Activated T-helper 17 cell treated with anti-CD3 and anti-CD28 coated beads, Interleukin-2, amount 50 U/mL, for 72 hours (primary cell): ENCODE measurements at regions not wholly inside any gene's neighbourhood (a gene's known extent, or its start where the extent isn't known, plus 50 kb on each side); places are given as distances from the start of the nearest gene placed in this dataset.

Experiments used
- ATAC-seq: fragments of 150-1000 bp; cut with Tn5 transposase; replicated peaks from 2 replicates; pipeline ENCODE4 v1.10.0; 2021; ENCODE audit warnings: mild to moderate bottlenecking, moderate library complexity
- H3K27ac Mint-ChIP-seq: one replicate; pipeline ENCODE4 v1.8.0; 2022; ENCODE audit warnings: mixed read lengths
- H3K27me3 Mint-ChIP-seq: one replicate; pipeline ENCODE4 v1.8.0; 2022; ENCODE audit warnings: mixed read lengths
- H3K36me3 Mint-ChIP-seq: one replicate; pipeline ENCODE4 v1.8.0; 2022; ENCODE audit warnings: low read depth, mild to moderate bottlenecking, mixed read lengths
- H3K4me1 Mint-ChIP-seq: one replicate; pipeline ENCODE4 v1.8.0; 2022; ENCODE audit warnings: mixed read lengths
- H3K4me3 Mint-ChIP-seq: one replicate; pipeline ENCODE4 v1.8.0; 2022; ENCODE audit warnings: mild to moderate bottlenecking, mixed read lengths
- H3K9me3 Mint-ChIP-seq: one replicate; pipeline ENCODE4 v1.8.0; 2022; ENCODE audit warnings: mixed read lengths

DNA sequence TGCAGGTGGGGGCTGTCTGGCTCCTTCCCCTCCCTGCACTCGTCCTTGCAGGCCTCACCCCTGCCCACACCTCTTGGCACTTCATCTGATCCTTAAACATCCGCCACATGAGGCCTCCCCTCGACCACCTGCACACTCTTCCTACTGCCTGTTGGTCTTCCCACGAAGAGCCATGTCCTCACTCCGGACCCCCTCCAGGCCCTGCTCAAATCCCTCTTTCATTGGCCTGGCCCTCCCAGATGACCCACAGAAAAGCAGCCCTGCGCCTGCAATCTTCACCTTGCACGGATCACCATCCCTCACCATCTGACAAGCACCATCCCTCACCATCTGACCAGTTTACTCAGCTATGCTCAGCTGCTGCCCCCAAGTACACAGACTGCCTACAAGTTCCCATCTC lies 193.6 kb downstream of the BCL11B start:
- H3K4me3 Mint-ChIP-seq: no peak overlapping the region
- H3K36me3 Mint-ChIP-seq: no peaks in the 10 kb centered on the region
- ATAC-seq: no peak
- no peak overlapping the region for H3K27ac Mint-ChIP-seq
- H3K27me3 Mint-ChIP-seq: no peaks in the 10 kb centered on the region
- peaks cover 4% of the 10 kb centered on the region for H3K4me1 Mint-ChIP-seq
- H3K9me3 Mint-ChIP-seq: peaks cover 5% of the 10 kb centered on the region

DNA sequence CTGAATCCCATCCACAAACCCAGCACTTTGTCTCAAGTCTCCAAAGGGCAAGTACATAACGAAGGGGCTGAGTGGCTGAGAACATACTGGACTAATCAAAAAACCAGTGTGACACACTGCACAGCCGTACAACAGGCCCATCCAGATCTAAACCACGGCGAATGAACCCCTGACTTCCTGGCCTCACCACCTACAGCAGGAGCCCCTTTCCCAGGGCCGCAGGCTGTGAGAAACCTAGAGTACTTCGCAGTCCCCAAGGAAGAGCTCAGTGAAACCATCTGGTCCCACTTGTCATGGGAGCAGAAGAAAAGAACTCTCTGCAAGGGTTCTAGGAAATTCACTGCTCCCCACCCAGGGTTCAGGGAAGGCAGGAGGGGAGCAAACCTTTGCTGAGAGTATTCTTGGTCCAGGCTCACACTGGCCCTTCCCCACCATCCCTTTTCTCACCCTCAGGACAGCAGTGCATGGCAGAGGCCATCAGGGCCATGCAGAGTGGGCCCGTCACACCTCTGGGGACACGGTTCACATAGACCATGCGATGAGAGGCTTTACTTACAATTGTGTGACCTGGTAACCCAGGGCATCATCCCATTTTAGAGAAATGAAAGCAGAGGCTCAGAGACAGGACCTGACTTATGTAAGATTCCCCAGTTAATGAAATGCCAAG lies 192.8 kb downstream of the BCL11B start:
- Mint-ChIP-seq H3K36me3 (no peaks in the 10 kb centered on the region), H3K27ac (no peak overlapping the region), H3K9me3 (peaks cover 8% of the 10 kb centered on the region), H3K27me3 (no peaks in the 10 kb centered on the region), H3K4me3 (no peak overlapping the region), H3K4me1 (peaks cover 4% of the 10 kb centered on the region)
- no peak for ATAC-seq

- ATAC-seq: no peak
- Mint-ChIP-seq H3K36me3 (no peaks in the 10 kb centered on the region), H3K27ac (no peak overlapping the region), H3K4me3 (no peak overlapping the region), H3K4me1 (peaks cover 4% of the 10 kb centered on the region), H3K27me3 (no peaks in the 10 kb centered on the region), H3K9me3 (peaks cover 9% of the 10 kb centered on the region)
Observed at GRCh38 chr14:99080306-99080705, 191.7 kb downstream of the BCL11B start.

DNA sequence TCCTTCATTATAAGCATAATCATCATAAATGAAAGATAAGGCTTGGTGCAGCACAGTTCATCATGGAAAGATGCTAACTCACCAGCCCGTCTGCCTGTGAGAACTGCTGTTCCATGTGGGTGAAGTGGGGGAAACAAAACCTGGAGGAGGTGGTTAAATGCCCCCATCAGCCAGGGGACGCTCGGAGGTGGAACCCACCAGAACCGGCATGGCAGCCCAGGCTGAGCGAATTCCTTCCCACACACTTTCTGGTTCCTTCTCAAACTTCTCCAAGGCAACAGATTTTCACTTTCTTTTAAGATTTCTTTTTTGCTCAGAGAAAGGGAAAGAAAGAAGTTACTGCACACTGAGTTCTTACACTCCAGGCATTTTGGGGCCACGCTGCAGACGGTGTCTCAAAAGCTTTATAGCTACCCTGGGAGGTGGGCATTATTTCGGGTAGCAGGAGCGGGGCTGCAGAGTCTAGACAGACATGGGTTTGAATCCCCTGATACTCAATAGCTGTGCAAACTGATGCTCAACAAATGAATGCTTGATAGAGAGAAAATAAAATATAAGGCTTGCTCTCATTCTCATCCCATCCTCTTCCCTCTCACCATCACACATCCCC lies 190.7 kb downstream of the BCL11B start:
- Mint-ChIP-seq H3K36me3 (no peaks in the 10 kb centered on the region), H3K27me3 (no peaks in the 10 kb centered on the region), H3K27ac (no peak overlapping the region), H3K9me3 (peaks cover 12% of the 10 kb centered on the region), H3K4me3 (no peak overlapping the region), H3K4me1 (peaks cover 4% of the 10 kb centered on the region)
- no peak for ATAC-seq

DNA sequence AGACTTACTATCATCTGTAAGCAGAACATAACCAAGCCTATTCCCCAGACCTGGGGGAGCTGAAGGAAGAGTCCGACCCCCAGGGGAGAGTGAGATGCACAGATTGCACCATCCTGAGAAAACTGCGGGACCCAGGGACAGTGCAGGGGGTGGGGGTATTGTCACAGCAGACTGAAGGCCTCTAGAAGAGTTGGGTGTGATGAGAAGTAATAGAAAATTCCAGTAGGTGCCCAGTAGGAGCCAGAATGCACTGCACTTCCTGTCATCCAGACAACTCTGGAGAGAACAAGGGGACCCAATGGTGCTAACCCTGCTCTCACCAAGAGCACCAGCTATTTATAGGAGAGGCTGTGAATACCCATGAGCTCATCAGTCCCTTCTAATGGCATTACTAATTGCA lies 190.1 kb downstream of the BCL11B start:
- Mint-ChIP-seq H3K4me3 (no peak overlapping the region), H3K27me3 (no peaks in the 10 kb centered on the region), H3K27ac (no peak overlapping the region), H3K36me3 (no peaks in the 10 kb centered on the region), H3K9me3 (peaks cover 15% of the 10 kb centered on the region), H3K4me1 (peaks cover under 1% of the 10 kb centered on the region)
- ATAC-seq: no peak

DNA sequence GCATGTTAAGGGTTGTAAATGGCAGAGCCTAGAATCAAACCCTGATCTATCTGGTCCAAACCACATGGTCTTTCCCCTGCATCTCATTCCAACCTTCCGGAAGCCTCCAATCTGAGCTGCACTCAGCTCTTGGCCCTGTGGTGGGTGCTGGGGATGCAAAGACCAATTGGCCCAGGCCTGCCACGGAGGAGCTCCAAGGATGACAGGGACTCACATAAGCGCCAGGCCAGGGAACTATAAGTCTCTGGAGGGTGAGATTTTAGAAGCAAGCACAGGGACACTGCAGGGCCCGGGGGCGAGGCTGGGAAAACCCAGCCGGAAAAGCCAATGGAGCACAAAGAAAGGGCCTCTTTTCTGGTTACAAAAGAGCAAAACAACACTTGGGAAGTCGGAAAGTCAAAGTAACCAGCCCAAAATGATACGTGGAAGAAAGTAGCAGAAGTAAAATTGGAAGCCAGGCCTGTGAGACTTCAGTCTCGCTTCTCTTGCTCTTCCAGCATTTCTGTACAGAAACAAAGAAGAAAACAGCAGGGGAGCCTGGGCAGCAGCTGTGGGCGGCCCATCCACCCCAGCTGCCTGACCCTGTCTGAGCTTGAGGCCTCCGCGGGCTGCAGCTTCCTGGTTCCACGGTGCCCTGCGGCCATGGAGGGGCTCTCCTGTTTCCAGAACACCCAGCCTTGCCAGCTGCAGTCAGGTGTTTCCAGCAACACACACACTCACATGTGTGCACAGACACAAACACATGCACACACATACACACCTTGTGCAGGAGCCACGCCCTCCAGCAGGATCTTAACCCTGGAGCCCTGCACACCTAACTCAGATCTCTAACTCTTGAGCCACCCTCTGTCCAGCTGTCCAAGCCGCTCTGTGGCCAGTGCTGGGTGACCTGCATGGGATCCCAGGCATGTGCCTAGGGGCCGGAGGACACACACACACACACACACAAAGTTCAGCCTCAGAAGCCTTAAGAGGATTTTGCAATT lies 178.2 kb downstream of the BCL11B start:
- no peak for ATAC-seq
- no peaks in the 10 kb centered on the region for H3K27me3 Mint-ChIP-seq
- H3K36me3 Mint-ChIP-seq: no peaks in the 10 kb centered on the region
- H3K9me3 Mint-ChIP-seq: peaks cover 4% of the 10 kb centered on the region
- no peak overlapping the region for H3K4me3 Mint-ChIP-seq
- H3K27ac Mint-ChIP-seq: no peak overlapping the region
- H3K4me1 Mint-ChIP-seq: no peaks in the 10 kb centered on the region

DNA sequence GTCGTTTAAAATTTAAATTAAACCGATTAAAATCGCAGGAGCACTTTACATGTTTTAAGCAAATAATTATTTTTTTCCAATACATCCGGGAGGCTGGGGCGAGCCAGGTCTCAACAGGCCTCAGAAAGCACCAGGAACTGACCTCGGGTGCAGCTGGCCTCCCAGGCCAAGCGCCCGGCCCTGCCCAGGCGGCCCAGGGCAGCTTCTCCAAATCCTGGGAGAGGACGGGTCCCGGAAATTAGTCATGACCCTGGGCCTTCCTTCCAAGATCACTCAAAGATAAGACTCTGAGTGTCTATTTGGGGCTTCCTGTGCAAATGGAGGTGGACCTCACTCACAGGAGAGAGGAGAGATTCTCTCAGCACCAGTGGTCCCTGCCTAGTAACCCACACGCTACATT lies 177.1 kb downstream of the BCL11B start:
- Mint-ChIP-seq H3K4me3 (no peak overlapping the region), H3K36me3 (no peaks in the 10 kb centered on the region), H3K4me1 (no peaks in the 10 kb centered on the region), H3K27me3 (no peaks in the 10 kb centered on the region), H3K9me3 (peaks cover 4% of the 10 kb centered on the region), H3K27ac (peak overlapping the region; percentile 10)
- ATAC-seq: no peak

GRCh38 chr14:99095369-99095768 lies 176.6 kb downstream of the BCL11B start:
- Mint-ChIP-seq H3K36me3 (no peaks in the 10 kb centered on the region), H3K4me1 (no peaks in the 10 kb centered on the region), H3K27ac (peak overlapping the region; percentile 38), H3K27me3 (no peaks in the 10 kb centered on the region), H3K4me3 (no peak overlapping the region), H3K9me3 (peaks cover 4% of the 10 kb centered on the region)
- ATAC-seq: no peak

DNA sequence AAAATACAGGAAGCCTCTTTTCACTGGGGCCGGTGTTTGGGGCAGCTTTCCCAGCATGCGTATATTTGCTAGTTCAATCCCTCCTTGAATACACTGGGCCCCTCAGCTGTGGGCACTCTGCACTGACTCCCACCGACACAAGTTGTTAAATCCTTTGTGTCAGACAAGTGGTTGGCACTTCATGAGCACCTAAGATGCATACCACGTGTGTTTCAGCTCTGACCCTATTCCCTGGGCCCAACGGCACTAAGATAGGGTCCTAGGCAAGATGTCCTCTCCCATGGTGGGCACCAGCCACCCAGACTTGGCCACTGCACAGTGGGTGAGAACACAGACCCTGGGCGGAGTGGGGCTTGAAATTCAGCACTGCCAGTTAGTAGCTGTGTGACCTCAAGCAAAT lies 173.8 kb downstream of the BCL11B start:
- H3K27me3 Mint-ChIP-seq: no peaks in the 10 kb centered on the region
- H3K4me1 Mint-ChIP-seq: no peaks in the 10 kb centered on the region
- no peaks in the 10 kb centered on the region for H3K9me3 Mint-ChIP-seq
- no peak for ATAC-seq
- H3K36me3 Mint-ChIP-seq: no peaks in the 10 kb centered on the region
- H3K27ac Mint-ChIP-seq: no peak overlapping the region
- no peak overlapping the region for H3K4me3 Mint-ChIP-seq

DNA sequence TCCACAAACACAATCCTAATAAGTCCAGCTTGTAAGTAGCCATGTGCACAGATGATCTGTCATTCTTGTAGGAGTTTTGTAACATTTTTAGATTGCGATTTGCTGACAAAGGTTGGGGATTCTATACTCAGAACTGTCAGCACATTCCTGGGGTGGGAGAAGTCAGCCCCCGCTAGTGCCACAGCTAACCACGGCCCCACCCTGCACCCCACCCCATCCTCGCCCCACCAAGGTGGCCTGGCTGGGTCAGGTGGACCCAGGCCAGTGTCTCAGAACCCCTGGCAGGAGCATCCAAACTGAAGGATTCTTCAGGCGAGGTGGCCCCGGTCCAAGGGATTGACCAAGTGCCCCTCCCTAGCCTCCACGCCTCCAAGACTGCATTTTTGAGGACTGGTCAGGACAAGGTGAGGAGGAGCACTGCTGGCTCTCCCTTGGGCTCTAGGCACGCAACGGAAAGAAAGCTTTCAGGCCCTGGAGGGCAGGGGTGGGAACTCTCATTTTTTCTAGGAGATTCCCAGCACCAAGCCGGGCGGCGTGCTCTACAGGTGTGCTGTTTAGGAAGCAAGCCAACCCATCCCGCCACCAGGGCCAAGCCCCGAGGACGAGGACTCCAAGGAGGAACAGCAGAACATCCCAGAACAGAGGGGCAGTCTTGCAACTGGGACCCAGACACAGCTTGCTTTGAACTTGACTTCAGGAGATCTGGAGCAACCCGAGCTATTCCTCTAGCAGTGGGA lies 172.8 kb downstream of the BCL11B start:
- no peaks in the 10 kb centered on the region for H3K27me3 Mint-ChIP-seq
- no peaks in the 10 kb centered on the region for H3K4me1 Mint-ChIP-seq
- H3K36me3 Mint-ChIP-seq: no peaks in the 10 kb centered on the region
- H3K27ac Mint-ChIP-seq: no peak overlapping the region
- no peaks in the 10 kb centered on the region for H3K9me3 Mint-ChIP-seq
- no peak for ATAC-seq
- H3K4me3 Mint-ChIP-seq: no peak overlapping the region

- no peak overlapping the region for H3K27ac Mint-ChIP-seq
Observed at GRCh38 chr14:99100497-99101270, 171.3 kb downstream of the BCL11B start.

DNA sequence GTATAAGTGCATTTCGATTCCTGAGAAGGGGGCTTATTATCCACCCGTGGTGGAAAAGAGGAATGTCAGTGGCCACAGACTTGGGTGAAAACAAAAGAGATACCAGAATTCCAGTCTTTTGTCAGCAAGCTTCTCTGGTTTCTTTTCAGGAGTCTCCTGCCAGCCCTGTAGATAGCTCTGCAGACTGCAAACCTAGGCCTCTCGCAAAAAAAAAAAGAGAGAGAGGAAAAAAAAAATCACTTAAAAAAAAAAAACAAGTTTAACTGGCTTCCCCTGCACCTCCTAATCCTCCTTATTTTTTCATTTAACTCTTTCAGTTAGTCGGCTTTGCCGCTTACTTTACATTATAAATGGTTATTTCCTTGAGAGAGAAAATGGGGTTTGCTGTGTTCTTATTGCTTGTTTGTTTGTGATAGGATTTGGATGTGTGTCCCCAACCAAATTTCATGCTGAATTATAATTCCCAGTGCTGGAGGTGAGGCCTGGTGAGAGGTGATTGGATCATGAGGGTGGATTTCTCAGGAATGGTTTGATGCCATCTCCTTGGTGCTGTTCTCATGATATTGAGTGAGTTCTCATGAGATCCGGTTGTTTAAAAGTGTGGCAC lies 170.0 kb downstream of the BCL11B start:
- Mint-ChIP-seq H3K4me1 (no peaks in the 10 kb centered on the region), H3K9me3 (peaks cover 5% of the 10 kb centered on the region), H3K36me3 (no peaks in the 10 kb centered on the region), H3K4me3 (no peak overlapping the region), H3K27me3 (no peaks in the 10 kb centered on the region), H3K27ac (no peak overlapping the region)
- ATAC-seq: no peak

More at GRCh38 chr14:99100497-99101270, 171.3 kb downstream of the BCL11B start:
- H3K27me3 Mint-ChIP-seq: no peaks in the 10 kb centered on the region
- no peaks in the 10 kb centered on the region for H3K36me3 Mint-ChIP-seq
- no peaks in the 10 kb centered on the region for H3K4me1 Mint-ChIP-seq
- H3K4me3 Mint-ChIP-seq: no peak overlapping the region
- peaks cover 5% of the 10 kb centered on the region for H3K9me3 Mint-ChIP-seq
- no peak for ATAC-seq

- ATAC-seq: no peak
- no peak overlapping the region for H3K27ac Mint-ChIP-seq
- H3K9me3 Mint-ChIP-seq: peaks cover 13% of the 10 kb centered on the region
- no peaks in the 10 kb centered on the region for H3K27me3 Mint-ChIP-seq
- no peak overlapping the region for H3K4me3 Mint-ChIP-seq
- no peaks in the 10 kb centered on the region for H3K36me3 Mint-ChIP-seq
- H3K4me1 Mint-ChIP-seq: no peaks in the 10 kb centered on the region
Observed at GRCh38 chr14:99116741-99117295, 155.2 kb downstream of the BCL11B start.
